HFFc6 (cell line): ENCODE measurements at regions not wholly inside any gene's neighbourhood (a gene's known extent, or its start where the extent isn't known, plus 50 kb on each side); places are given as distances from the start of the nearest gene placed in this dataset.

Experiments
- DNase-seq: peaks from one replicate; pipeline ENCODE4 v3.0.0-alpha.2; 2018
- H3K27ac Mint-ChIP-seq: 2 replicates; pipeline ENCODE4 v1.8.0; 2020; ENCODE audit warnings: mild to moderate bottlenecking, mixed read lengths
- H3K27me3 Mint-ChIP-seq: 2 replicates; pipeline ENCODE4 v1.8.0; 2021; ENCODE audit warnings: mild to moderate bottlenecking, moderate library complexity, mixed read lengths; ENCODE audit not compliant: insufficient read depth
- H3K36me3 Mint-ChIP-seq: 2 replicates; pipeline ENCODE4 v1.8.0; 2021; ENCODE audit warnings: low read depth, mixed read lengths
- H3K4me1 Mint-ChIP-seq: 2 replicates; pipeline ENCODE4 v1.8.0; 2020; ENCODE audit warnings: low read depth, mixed read lengths
- H3K4me3 Mint-ChIP-seq: 2 replicates; pipeline ENCODE4 v1.8.0; 2020; ENCODE audit warnings: mild to moderate bottlenecking, moderate library complexity, mixed read lengths
- H3K9me3 Mint-ChIP-seq: 2 replicates; pipeline ENCODE4 v1.8.0; 2020; ENCODE audit warnings: mild to moderate bottlenecking, mixed read lengths
- TF ChIP-seq, protein P1 (sequence below): fragments of 200-600 bp; sonication (generic); IDR thresholded peaks from 2 replicates; pipeline ENCODE4 v1.5.0; 2021; ENCODE audit warnings: antibody characterized with exemption, mild to moderate bottlenecking

DNA sequence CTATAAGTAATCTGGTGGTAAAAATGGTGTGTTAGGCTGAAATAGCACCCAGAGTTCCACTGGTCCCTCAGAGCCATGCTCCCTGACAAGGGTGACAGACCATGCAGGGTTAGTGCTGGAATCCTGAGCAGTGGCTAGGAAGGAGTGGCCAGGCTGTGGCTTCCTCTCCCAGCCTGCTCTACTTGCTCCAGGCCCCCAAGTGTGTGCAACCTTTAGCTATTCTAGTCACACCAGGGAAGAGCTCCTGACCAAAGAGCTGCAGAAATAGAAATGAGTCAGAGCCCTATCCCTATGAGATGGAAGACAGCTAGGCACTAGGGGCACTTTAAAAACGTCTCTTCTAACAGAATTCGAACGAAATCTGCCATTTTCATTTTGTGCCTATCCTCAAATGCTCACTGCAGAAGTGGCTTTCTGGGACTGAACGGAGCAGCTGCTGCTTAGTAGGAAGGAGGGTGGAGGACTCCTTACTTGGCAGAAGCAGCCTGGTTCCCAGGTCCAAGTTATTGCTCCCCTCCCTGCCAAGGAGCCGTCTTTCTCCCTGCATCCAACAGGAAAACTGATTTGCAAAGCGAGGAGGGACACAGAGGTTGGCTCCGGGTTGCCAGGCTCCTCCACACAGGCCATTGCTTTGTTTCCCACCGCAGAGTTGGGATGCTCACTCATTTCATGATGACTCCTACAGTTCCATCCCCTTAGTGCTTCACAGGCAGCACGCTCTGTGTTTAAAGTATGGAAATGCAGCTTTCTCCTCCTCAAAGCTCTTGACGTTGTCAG, 754.5 kb downstream of the C6orf118 start:
- Mint-ChIP-seq H3K4me3 (no peak overlapping the region), H3K9me3 (peaks cover 55% of the 10 kb centered on the region), H3K36me3 (peaks cover 5% of the 10 kb centered on the region; the same call in 1 of the 2 replicates), H3K27me3 (no peaks in the 10 kb centered on the region), H3K27ac (no peak overlapping the region), H3K4me1 (no peaks in the 10 kb centered on the region)
- no peak for DNase-seq
- TF ChIP-seq, protein P1, sequence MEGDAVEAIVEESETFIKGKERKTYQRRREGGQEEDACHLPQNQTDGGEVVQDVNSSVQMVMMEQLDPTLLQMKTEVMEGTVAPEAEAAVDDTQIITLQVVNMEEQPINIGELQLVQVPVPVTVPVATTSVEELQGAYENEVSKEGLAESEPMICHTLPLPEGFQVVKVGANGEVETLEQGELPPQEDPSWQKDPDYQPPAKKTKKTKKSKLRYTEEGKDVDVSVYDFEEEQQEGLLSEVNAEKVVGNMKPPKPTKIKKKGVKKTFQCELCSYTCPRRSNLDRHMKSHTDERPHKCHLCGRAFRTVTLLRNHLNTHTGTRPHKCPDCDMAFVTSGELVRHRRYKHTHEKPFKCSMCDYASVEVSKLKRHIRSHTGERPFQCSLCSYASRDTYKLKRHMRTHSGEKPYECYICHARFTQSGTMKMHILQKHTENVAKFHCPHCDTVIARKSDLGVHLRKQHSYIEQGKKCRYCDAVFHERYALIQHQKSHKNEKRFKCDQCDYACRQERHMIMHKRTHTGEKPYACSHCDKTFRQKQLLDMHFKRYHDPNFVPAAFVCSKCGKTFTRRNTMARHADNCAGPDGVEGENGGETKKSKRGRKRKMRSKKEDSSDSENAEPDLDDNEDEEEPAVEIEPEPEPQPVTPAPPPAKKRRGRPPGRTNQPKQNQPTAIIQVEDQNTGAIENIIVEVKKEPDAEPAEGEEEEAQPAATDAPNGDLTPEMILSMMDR = no peak

DNA sequence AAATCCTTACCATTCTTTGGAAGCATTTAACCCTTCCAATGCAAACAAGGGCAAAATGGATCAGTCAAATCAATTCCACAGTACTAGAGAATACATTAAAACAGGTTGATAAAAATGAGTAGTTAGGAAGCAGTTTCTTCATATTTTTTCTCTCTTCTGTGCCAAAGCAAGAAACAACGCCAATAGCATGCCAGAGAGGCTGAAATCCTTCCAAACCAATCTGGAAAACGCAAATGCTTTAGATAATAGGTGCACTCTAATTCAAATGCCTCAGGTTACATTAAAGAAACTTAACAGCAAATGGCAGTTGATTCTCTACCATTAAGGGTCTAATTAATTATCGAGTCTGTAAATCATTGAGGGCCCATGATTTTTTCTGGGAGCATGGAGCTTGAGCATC, 755.2 kb downstream of the C6orf118 start:
- no peak overlapping the region for H3K4me3 Mint-ChIP-seq
- H3K27ac Mint-ChIP-seq = no peak overlapping the region
- peaks cover 60% of the 10 kb centered on the region for H3K9me3 Mint-ChIP-seq
- H3K4me1 Mint-ChIP-seq = no peaks in the 10 kb centered on the region
- H3K36me3 Mint-ChIP-seq = peaks cover 5% of the 10 kb centered on the region; the same call in 1 of the 2 replicates
- no peak for DNase-seq
- TF ChIP-seq, protein P1 = no peak
- no peaks in the 10 kb centered on the region for H3K27me3 Mint-ChIP-seq

GRCh38 chr6:164551706-164552105, 757.7 kb downstream of the C6orf118 start:
- H3K9me3 Mint-ChIP-seq = peaks cover 61% of the 10 kb centered on the region
- H3K4me3 Mint-ChIP-seq = no peak overlapping the region
- no peaks in the 10 kb centered on the region for H3K4me1 Mint-ChIP-seq
- peaks cover 5% of the 10 kb centered on the region; the same call in 1 of the 2 replicates for H3K36me3 Mint-ChIP-seq
- DNase-seq = no peak
- TF ChIP-seq, protein P1 = no peak
- H3K27me3 Mint-ChIP-seq = no peaks in the 10 kb centered on the region
- H3K27ac Mint-ChIP-seq = no peak overlapping the region

GRCh38 chr6:164547076-164547475, 762.3 kb downstream of the C6orf118 start:
- H3K4me3 Mint-ChIP-seq = no peak overlapping the region
- H3K4me1 Mint-ChIP-seq = no peaks in the 10 kb centered on the region
- TF ChIP-seq, protein P1 = no peak
- DNase-seq = no peak
- peaks cover 60% of the 10 kb centered on the region for H3K9me3 Mint-ChIP-seq
- H3K36me3 Mint-ChIP-seq = peaks cover 5% of the 10 kb centered on the region; the same call in 1 of the 2 replicates
- no peak overlapping the region for H3K27ac Mint-ChIP-seq
- H3K27me3 Mint-ChIP-seq = no peaks in the 10 kb centered on the region

DNA sequence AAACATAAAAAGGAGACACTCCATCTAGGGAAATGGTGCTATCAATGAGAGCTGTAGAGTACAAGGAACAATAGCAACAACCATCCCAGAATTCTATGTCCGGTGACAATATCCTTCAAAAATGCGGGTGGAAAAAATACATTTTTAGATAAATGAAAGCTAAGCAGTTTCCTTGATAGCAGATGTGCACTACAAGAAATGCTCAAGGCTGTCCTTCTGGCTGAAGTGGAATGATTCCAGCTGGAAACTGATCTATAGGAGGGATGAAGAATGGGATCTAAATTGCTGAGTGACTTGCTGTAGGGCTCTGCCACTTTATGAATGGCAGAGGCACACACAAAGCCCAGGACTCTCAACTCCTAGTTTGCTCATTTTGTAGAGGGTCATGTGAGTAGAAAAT, 763.1 kb downstream of the C6orf118 start:
- H3K27ac Mint-ChIP-seq = no peak overlapping the region
- H3K9me3 Mint-ChIP-seq = peaks cover 52% of the 10 kb centered on the region
- DNase-seq = no peak
- TF ChIP-seq, protein P1 = no peak
- peaks cover 1% of the 10 kb centered on the region; the same call in 1 of the 2 replicates for H3K36me3 Mint-ChIP-seq
- no peak overlapping the region for H3K4me3 Mint-ChIP-seq
- no peaks in the 10 kb centered on the region for H3K4me1 Mint-ChIP-seq
- H3K27me3 Mint-ChIP-seq = no peaks in the 10 kb centered on the region
